GM10266 (cell line): ENCODE measurements at regions not wholly inside any gene's neighbourhood (a gene's known extent, or its start where the extent isn't known, plus 50 kb on each side); places are given as distances from the start of the nearest gene placed in this dataset.

ENCODE experiments used
- DNase-seq: peaks from one replicate; pipeline ENCODE4 v3.0.0; 2012; ENCODE audit errors: extremely low spot score
- CTCF ChIP-seq: IDR thresholded peaks from 2 replicates; pipeline ENCODE4 v1.5.1; 2012; ENCODE audit warnings: mild to moderate bottlenecking, low read depth; ENCODE audit not compliant: control insufficient read depth, insufficient read depth; ENCODE audit errors: missing control alignments

- no peak for DNase-seq
- TF ChIP-seq CTCF: no peak
Measured at GRCh38 chr13:99702687-99703319, 201.5 kb downstream of the TM9SF2 start.

GRCh38 chr13:99700468-99700867 is 199.2 kb downstream of the TM9SF2 start:
- TF ChIP-seq CTCF: no peak
- no peak for DNase-seq

GRCh38 chr13:99698816-99699099 is 197.5 kb downstream of the TM9SF2 start:
- DNase-seq: no peak
- TF ChIP-seq CTCF: no peak

GRCh38 chr13:99698010-99698815 is 196.9 kb downstream of the TM9SF2 start:
- no peak for TF ChIP-seq CTCF
- no peak for DNase-seq

GRCh38 chr13:99695857-99696256 is 194.6 kb downstream of the TM9SF2 start:
- no peak for TF ChIP-seq CTCF
- no peak for DNase-seq

- DNase-seq: no peak
Measured at GRCh38 chr13:99693852-99694611, 192.8 kb downstream of the TM9SF2 start.

More at GRCh38 chr13:99693852-99694611, 192.8 kb downstream of the TM9SF2 start:
- TF ChIP-seq CTCF: no peak
